Calu3 (cell line): ENCODE measurements at regions not wholly inside any gene's neighbourhood (a gene's known extent, or its start where the extent isn't known, plus 50 kb on each side); places are given as distances from the start of the nearest gene placed in this dataset.

ENCODE experiments used
- BruUV-seq: library from RNA; stranded (reverse); fragments of 400-500 nt; replicated peaks from 2 replicates; lab custom pipeline; 2021; lab: Mats Ljungman, UMichigan
- CTCF ChIA-PET: fragments of 300-600 bp; sonication (Branson Sonifier 250); formaldehyde crosslinking; loops from one replicate; lab custom pipeline; 2022; ENCODE audit warnings: antibody characterized with exemption; lab: Charles Lee
- DNase-seq: peaks from one replicate; pipeline ENCODE4 v3.0.0; 2022
- H3K27ac Mint-ChIP-seq: one replicate; pipeline ENCODE4 v1.8.0; 2022; ENCODE audit warnings: mixed read lengths; ENCODE audit not compliant: unreplicated experiment
- H3K27me3 Mint-ChIP-seq: one replicate; pipeline ENCODE4 v1.8.0; 2022; ENCODE audit warnings: mixed read lengths; ENCODE audit not compliant: unreplicated experiment
- H3K36me3 Mint-ChIP-seq: one replicate; pipeline ENCODE4 v1.8.0; 2022; ENCODE audit warnings: mild to moderate bottlenecking, moderate library complexity, mixed read lengths; ENCODE audit not compliant: insufficient read depth, unreplicated experiment
- H3K4me1 Mint-ChIP-seq: one replicate; pipeline ENCODE4 v1.8.0; 2022; ENCODE audit warnings: mild to moderate bottlenecking, low read depth, mixed read lengths; ENCODE audit not compliant: unreplicated experiment
- H3K4me3 Mint-ChIP-seq: one replicate; pipeline ENCODE4 v1.8.0; 2022; ENCODE audit warnings: mild to moderate bottlenecking, low read depth, moderate library complexity, mixed read lengths; ENCODE audit not compliant: unreplicated experiment
- H3K9me3 Mint-ChIP-seq: one replicate; pipeline ENCODE4 v1.8.0; 2022; ENCODE audit warnings: low read depth, mixed read lengths; ENCODE audit not compliant: unreplicated experiment
- CTCF ChIP-seq: fragments of 200-600 bp; IDR thresholded peaks from one replicate; pipeline ENCODE4 v1.8.0; 2022; ENCODE audit warnings: antibody characterized with exemption; ENCODE audit not compliant: unreplicated experiment
- intact Hi-C: fragments of 100-400 bp; cut with micrococcal nuclease; formaldehyde crosslinking; loops from one replicate; pipeline ENCODE4 v1.10.0; 2022; ENCODE audit not compliant: unreplicated experiment

GRCh38 chr13:107545946-107546502, 669.3 kb downstream of the LIG4 start:
- H3K36me3 Mint-ChIP-seq, result no peaks in the 10 kb centered on the region
- intact Hi-C loops, result no loop called here
- no peaks in the 10 kb centered on the region for H3K9me3 Mint-ChIP-seq
- H3K27me3 Mint-ChIP-seq, result no peaks in the 10 kb centered on the region
- CTCF ChIA-PET, result no interaction called here
- no TSS peak for BruUV-seq
- TF ChIP-seq CTCF, result no peak
- no peak overlapping the region for H3K4me3 Mint-ChIP-seq
- peak; percentile 0 for DNase-seq
- H3K27ac Mint-ChIP-seq, result no peak overlapping the region
- no peaks in the 10 kb centered on the region for H3K4me1 Mint-ChIP-seq

DNA sequence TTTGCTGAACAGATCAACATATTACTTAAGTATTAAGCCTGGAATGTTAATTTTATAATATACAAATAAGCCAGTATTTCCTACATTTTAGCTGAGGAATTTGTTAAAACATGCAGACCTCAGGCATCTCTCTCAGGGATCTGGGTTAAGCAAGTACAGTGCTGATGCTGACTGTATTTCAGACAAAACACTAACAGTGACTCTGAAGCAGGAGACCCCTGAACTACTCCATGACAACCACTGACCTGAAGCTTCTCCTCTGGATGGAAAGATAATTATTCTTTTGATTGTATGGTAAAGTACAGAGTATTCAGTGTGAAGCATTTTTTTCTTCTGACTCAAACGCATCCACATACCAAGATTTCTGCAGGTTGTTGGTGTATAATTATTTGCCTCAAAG, 680.8 kb downstream of the LIG4 start:
- intact Hi-C loops, result no loop called here
- Mint-ChIP-seq H3K9me3 (no peaks in the 10 kb centered on the region), H3K36me3 (no peaks in the 10 kb centered on the region), H3K27ac (no peak overlapping the region), H3K4me3 (no peak overlapping the region), H3K4me1 (no peaks in the 10 kb centered on the region), H3K27me3 (no peaks in the 10 kb centered on the region)
- no peak for TF ChIP-seq CTCF
- BruUV-seq, result no TSS peak
- CTCF ChIA-PET, result no interaction called here
- no peak for DNase-seq

GRCh38 chr13:107531816-107532215, 683.5 kb downstream of the LIG4 start:
- H3K27me3 Mint-ChIP-seq, result no peaks in the 10 kb centered on the region
- no peaks in the 10 kb centered on the region for H3K36me3 Mint-ChIP-seq
- no peaks in the 10 kb centered on the region for H3K4me1 Mint-ChIP-seq
- H3K9me3 Mint-ChIP-seq, result no peaks in the 10 kb centered on the region
- intact Hi-C loops, result no loop called here
- BruUV-seq, result no TSS peak
- CTCF ChIA-PET, result no interaction called here
- H3K27ac Mint-ChIP-seq, result no peak overlapping the region
- no peak overlapping the region for H3K4me3 Mint-ChIP-seq
- no peak for DNase-seq
- no peak for TF ChIP-seq CTCF

DNA sequence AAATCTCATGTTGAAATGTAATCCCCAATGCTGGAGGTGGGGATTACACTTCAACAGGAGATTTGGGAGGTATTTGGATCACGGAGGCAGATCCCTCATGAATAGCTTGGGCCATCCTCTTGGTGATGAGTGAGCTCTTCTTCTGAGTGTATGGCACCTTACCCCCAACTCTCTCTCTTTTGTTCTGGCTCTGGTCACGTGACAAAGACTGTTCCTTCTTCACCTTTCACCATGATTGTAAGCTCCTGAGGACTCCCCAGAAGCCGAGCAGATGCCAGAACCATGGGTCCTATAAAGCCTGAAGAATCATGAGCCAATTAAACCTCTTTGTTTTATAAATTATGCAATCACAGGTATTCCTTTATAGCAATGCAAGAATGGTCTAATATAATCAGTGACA, 684.2 kb downstream of the LIG4 start:
- Mint-ChIP-seq H3K4me3 (no peak overlapping the region), H3K36me3 (no peaks in the 10 kb centered on the region), H3K27me3 (no peaks in the 10 kb centered on the region), H3K4me1 (no peaks in the 10 kb centered on the region), H3K27ac (no peak overlapping the region), H3K9me3 (no peaks in the 10 kb centered on the region)
- TF ChIP-seq CTCF, result no peak
- BruUV-seq, result no TSS peak
- intact Hi-C loops, result no loop called here
- CTCF ChIA-PET, result no interaction called here
- DNase-seq, result no peak
